BJ (cell line): ENCODE measurements at regions not wholly inside any gene's neighbourhood (a gene's known extent, or its start where the extent isn't known, plus 50 kb on each side); places are given as distances from the start of the nearest gene placed in this dataset.

Source experiments
- CTCF ChIA-PET: fragments of 350-600 bp; formaldehyde crosslinking; extraction: SDS; loops from one replicate; lab custom pipeline; 2021; ENCODE audit warnings: antibody characterized with exemption, inconsistent platforms; lab: Yijun Ruan, JAX
- POLR2A ChIA-PET: fragments of 300-600 bp; sonication (Branson Sonifier 250); formaldehyde crosslinking; extraction: SDS; loops from one replicate; lab custom pipeline; 2021; ENCODE audit warnings: antibody characterized with exemption; lab: Charles Lee
- DNase-seq: peaks from one replicate; pipeline ENCODE4 v3.0.0-alpha.2; 2011; ENCODE audit warnings: low read depth
- H3K27me3 ChIP-seq: 2 replicates; pipeline ENCODE4 v1.6.0; 2011; ENCODE audit warnings: low read length; ENCODE audit not compliant: control insufficient read depth, insufficient read depth
- H3K36me3 ChIP-seq: 2 replicates; pipeline ENCODE4 v1.5.1; 2011; ENCODE audit warnings: low read length; ENCODE audit not compliant: control insufficient read depth, insufficient read depth
- H3K4me3 ChIP-seq: 2 replicates; pipeline ENCODE4 v1.5.1; 2011; ENCODE audit warnings: low read depth, mild to moderate bottlenecking, control low read depth, low read length
- CTCF ChIP-seq: IDR thresholded peaks from 2 replicates; pipeline ENCODE4 v1.5.1; 2011; ENCODE audit warnings: low read depth, mild to moderate bottlenecking, control low read depth, inconsistent platforms, low read length, moderate library complexity; ENCODE audit not compliant: insufficient read depth

- no peak overlapping the region for H3K4me3 ChIP-seq
- H3K27me3 ChIP-seq = no peaks in the 10 kb centered on the region; the same call in 1 of the 2 replicates
- POLR2A ChIA-PET = no interaction called here
- DNase-seq = no peak
- CTCF ChIA-PET = no interaction called here
- no peaks in the 10 kb centered on the region for H3K36me3 ChIP-seq
- TF ChIP-seq CTCF = no peak
Observed at GRCh38 chr1:38565020-38565491, 294.5 kb downstream of the RRAGC start.

GRCh38 chr1:38563942-38564735 lies 295.4 kb downstream of the RRAGC start:
- peaks cover 3% of the 10 kb centered on the region for H3K27me3 ChIP-seq
- no peak for DNase-seq
- H3K36me3 ChIP-seq = no peaks in the 10 kb centered on the region
- no peak for TF ChIP-seq CTCF
- POLR2A ChIA-PET = no interaction called here
- no peak overlapping the region for H3K4me3 ChIP-seq
- CTCF ChIA-PET = no interaction called here

- H3K27me3 ChIP-seq = peaks cover 6% of the 10 kb centered on the region
- POLR2A ChIA-PET = no interaction called here
- DNase-seq = no peak
- H3K4me3 ChIP-seq = no peak overlapping the region
- H3K36me3 ChIP-seq = no peaks in the 10 kb centered on the region
- no peak for TF ChIP-seq CTCF
- CTCF ChIA-PET = no interaction called here
Observed at GRCh38 chr1:38561725-38562124, 297.8 kb downstream of the RRAGC start.

GRCh38 chr1:38561110-38561509 lies 298.5 kb downstream of the RRAGC start:
- CTCF ChIA-PET = no interaction called here
- H3K4me3 ChIP-seq = no peak overlapping the region
- DNase-seq = no peak
- POLR2A ChIA-PET = no interaction called here
- H3K27me3 ChIP-seq = peaks cover 6% of the 10 kb centered on the region
- TF ChIP-seq CTCF = no peak
- H3K36me3 ChIP-seq = no peaks in the 10 kb centered on the region

- peaks cover 6% of the 10 kb centered on the region for H3K27me3 ChIP-seq
- TF ChIP-seq CTCF = no peak
- H3K4me3 ChIP-seq = no peak overlapping the region
- ChIA-PET CTCF (interaction anchor here (0.6 kb wide), 1 partner anchor 795 kb away, joined by 4 read pairs; the partner anchor contains the start of gene EPHA10), POLR2A (no interaction called here)
- no peak for DNase-seq
- no peaks in the 10 kb centered on the region for H3K36me3 ChIP-seq
Observed at GRCh38 chr1:38560457-38560856, 299.1 kb downstream of the RRAGC start.
